ENCODE measurements at regions not wholly inside any gene's neighbourhood (a gene's known extent, or its start where the extent isn't known, plus 50 kb on each side); places are given as distances from the start of the nearest gene placed in this dataset.

- no peak overlapping the region for H3K4me3 ChIP-seq (replicated peaks; ENCODE audit: low read depth, low read length)
- no peak for TF ChIP-seq CTCF (IDR thresholded peaks at IDR 0.05; ENCODE audit: low read length, missing control alignments)
- no peak for DNase-seq (ENCODE audit: low read depth)
These were observed 455.3 kb upstream of the ATP2B1 start for GRCh38 chr12:90163975-90164374.

- DNase-seq (ENCODE audit: low read depth): no peak
- no peak overlapping the region for H3K4me3 ChIP-seq (replicated peaks; ENCODE audit: low read depth, low read length)
- no peak for TF ChIP-seq CTCF (IDR thresholded peaks at IDR 0.05; ENCODE audit: low read length, missing control alignments)
These were observed 445.2 kb upstream of the ATP2B1 start for GRCh38 chr12:90153827-90154226.

GRCh38 chr12:90152897-90153624, 444.4 kb upstream of the ATP2B1 start:
- DNase-seq (ENCODE audit: low read depth): no peak
- TF ChIP-seq CTCF (IDR thresholded peaks at IDR 0.05; ENCODE audit: low read length, missing control alignments): no peak
- no peak overlapping the region for H3K4me3 ChIP-seq (replicated peaks; ENCODE audit: low read depth, low read length)

- H3K4me3 ChIP-seq (replicated peaks; ENCODE audit: low read depth, low read length): no peak overlapping the region
- no peak for TF ChIP-seq CTCF (IDR thresholded peaks at IDR 0.05; ENCODE audit: low read length, missing control alignments)
- DNase-seq (ENCODE audit: low read depth): peak; percentile 3
These were observed 442.9 kb upstream of the ATP2B1 start for GRCh38 chr12:90151491-90152015.

GRCh38 chr12:90149453-90149852, 440.8 kb upstream of the ATP2B1 start:
- H3K4me3 ChIP-seq (replicated peaks; ENCODE audit: low read depth, low read length): no peak overlapping the region
- DNase-seq (ENCODE audit: low read depth): no peak
- no peak for TF ChIP-seq CTCF (IDR thresholded peaks at IDR 0.05; ENCODE audit: low read length, missing control alignments)

GRCh38 chr12:90129366-90130030, 420.9 kb upstream of the ATP2B1 start:
- H3K4me3 ChIP-seq (replicated peaks; ENCODE audit: low read depth, low read length): no peak overlapping the region
- no peak for TF ChIP-seq CTCF (IDR thresholded peaks at IDR 0.05; ENCODE audit: low read length, missing control alignments)
- no peak for DNase-seq (ENCODE audit: low read depth)
